ENCODE measurements at regions not wholly inside any gene's neighbourhood (a gene's known extent, or its start where the extent isn't known, plus 50 kb on each side); places are given as distances from the start of the nearest gene placed in this dataset.

GRCh38 chr10:61356354-61356753, 96.8 kb downstream of the TMEM26 start:
- TF ChIP-seq JUND (IDR thresholded peaks at IDR 0.05; ENCODE audit: low read depth), result no peak
- DNase-seq (ENCODE audit: low read depth in 1 of 2, low spot score in 1 of 2), result no peak
- in situ Hi-C loops (cut with HindIII; ENCODE audit: low pct_unique_long_range_greater_than_20kb, low sequenced_read_pairs), result no loop called here

DNA sequence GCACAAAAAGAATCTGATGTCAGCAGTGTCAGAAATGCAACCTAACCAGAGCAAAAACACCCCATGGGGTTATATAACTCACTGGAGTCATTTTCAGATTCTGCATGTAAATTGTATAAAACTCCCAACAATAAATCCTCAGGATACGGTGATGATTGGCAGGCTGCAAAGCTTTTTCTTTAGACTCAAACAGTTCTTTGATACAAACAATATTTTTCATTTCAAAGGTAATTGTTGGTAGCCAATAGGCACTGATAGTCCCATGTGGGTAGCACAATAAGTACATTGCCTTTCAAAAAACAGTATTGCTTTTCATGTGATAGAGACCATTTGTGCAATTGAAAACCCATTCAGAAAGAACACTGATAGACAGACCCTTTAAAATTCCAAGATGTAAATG, 98.0 kb downstream of the TMEM26 start:
- DNase-seq (ENCODE audit: low read depth in 1 of 2, low spot score in 1 of 2), result no peak
- in situ Hi-C loops (cut with HindIII; ENCODE audit: low pct_unique_long_range_greater_than_20kb, low sequenced_read_pairs), result no loop called here
- no peak for TF ChIP-seq JUND (IDR thresholded peaks at IDR 0.05; ENCODE audit: low read depth)

DNA sequence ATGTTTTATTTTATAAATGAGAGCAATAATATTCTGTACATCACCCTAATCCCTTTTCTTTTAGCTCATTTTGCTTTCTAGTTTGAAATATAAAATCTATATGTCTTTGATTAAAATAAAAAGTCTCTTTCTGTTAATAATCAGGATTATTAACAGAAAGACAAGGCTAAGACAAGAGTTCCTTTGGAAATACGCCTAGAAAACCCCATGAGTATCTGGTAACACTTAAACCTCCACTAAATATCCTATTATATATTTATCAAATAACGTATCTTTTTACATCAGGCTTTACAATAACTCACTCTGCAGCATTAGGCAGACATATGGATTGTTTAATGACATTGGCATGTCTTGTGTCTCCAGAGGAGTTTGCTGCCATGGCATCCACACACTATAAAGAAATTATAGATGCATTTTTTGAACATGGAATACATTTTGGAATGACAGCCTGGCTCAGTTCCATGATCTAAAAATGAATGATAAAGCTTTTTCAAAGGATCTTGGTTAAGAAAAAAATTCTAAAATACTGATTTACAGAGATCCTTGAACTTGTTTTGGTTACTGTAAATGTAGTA, 98.7 kb downstream of the TMEM26 start:
- TF ChIP-seq JUND (IDR thresholded peaks at IDR 0.05; ENCODE audit: low read depth), result no peak
- DNase-seq (ENCODE audit: low read depth in 1 of 2, low spot score in 1 of 2), result no peak
- in situ Hi-C loops (cut with HindIII; ENCODE audit: low pct_unique_long_range_greater_than_20kb, low sequenced_read_pairs), result no loop called here

DNA sequence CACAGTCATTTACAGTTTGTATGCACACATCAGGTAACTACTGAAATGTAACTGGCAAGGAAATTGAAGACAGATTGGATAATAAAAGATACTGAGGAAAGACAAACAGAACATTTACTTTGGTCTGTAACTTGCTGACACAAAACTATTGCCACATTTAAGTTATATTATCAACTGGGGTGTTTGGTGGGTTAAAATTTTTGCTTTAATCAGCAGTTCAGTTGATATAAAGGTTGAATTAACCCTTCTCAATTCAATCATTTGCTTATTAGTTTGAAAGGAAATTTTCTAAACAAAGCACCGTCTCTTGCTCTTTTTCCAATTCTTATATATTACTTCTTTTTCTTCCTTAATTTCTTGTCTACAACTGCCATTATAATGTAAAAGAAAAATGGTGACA, 102.4 kb downstream of the TMEM26 start:
- in situ Hi-C loops (cut with HindIII; ENCODE audit: low pct_unique_long_range_greater_than_20kb, low sequenced_read_pairs), result no loop called here
- TF ChIP-seq JUND (IDR thresholded peaks at IDR 0.05; ENCODE audit: low read depth), result no peak
- no peak for DNase-seq (ENCODE audit: low read depth in 1 of 2, low spot score in 1 of 2)

DNA sequence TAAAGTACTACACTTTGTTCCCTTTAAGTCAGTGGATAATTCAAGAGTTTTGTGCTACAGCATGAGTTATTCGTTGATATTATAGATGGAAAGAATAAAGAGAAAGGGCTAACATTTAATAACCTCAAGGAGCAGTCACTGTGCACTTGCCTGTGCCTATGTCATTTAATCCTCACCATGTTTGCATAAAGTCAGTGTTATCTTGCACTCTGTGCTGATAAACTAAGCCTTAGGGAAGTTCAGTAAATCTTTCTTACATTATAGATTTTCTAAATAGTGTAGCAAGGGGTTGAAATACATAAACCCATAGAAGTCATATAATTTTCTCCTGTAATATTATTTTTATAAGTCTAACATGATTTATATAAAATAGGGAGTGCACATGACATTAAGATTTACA, 103.1 kb downstream of the TMEM26 start:
- in situ Hi-C loops (cut with HindIII; ENCODE audit: low pct_unique_long_range_greater_than_20kb, low sequenced_read_pairs), result no loop called here
- no peak for DNase-seq (ENCODE audit: low read depth in 1 of 2, low spot score in 1 of 2)
- no peak for TF ChIP-seq JUND (IDR thresholded peaks at IDR 0.05; ENCODE audit: low read depth)

GRCh38 chr10:61346796-61347413, 106.3 kb downstream of the TMEM26 start:
- TF ChIP-seq JUND (IDR thresholded peaks at IDR 0.05; ENCODE audit: low read depth), result no peak
- DNase-seq (ENCODE audit: low read depth in 1 of 2, low spot score in 1 of 2), result no peak
- in situ Hi-C loops (cut with HindIII; ENCODE audit: low pct_unique_long_range_greater_than_20kb, low sequenced_read_pairs), result no loop called here

DNA sequence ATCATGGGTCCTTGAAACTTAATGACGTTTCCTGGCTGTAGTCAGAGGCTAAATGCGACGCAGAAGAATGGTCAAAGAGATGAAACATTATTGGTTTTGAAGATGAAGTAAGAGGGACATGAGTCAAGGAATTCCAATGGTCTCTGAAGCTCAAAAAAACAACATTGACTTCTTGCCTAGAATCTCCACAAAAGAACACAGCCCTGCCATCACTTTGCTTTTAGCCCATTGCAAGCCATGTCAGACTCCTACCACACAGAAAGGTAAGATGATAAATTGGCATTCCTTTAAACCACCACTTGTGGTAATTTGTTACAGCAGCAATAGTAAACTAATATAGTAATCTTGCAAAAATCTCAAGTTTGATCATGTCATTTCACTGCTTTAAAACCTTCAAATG, 109.4 kb downstream of the TMEM26 start:
- DNase-seq (ENCODE audit: low read depth in 1 of 2, low spot score in 1 of 2), result no peak
- in situ Hi-C loops (cut with HindIII; ENCODE audit: low pct_unique_long_range_greater_than_20kb, low sequenced_read_pairs), result no loop called here
- no peak for TF ChIP-seq JUND (IDR thresholded peaks at IDR 0.05; ENCODE audit: low read depth)

- in situ Hi-C loops (cut with HindIII; ENCODE audit: low pct_unique_long_range_greater_than_20kb, low sequenced_read_pairs), result no loop called here
- no peak for TF ChIP-seq JUND (IDR thresholded peaks at IDR 0.05; ENCODE audit: low read depth)
- DNase-seq (ENCODE audit: low read depth in 1 of 2, low spot score in 1 of 2), result no peak
Observed at GRCh38 chr10:61342858-61343572, 110.2 kb downstream of the TMEM26 start.

GRCh38 chr10:61341008-61341407, 112.2 kb downstream of the TMEM26 start:
- TF ChIP-seq JUND (IDR thresholded peaks at IDR 0.05; ENCODE audit: low read depth), result no peak
- in situ Hi-C loops (cut with HindIII; ENCODE audit: low pct_unique_long_range_greater_than_20kb, low sequenced_read_pairs), result no loop called here

GRCh38 chr10:61338146-61338545, 115.0 kb downstream of the TMEM26 start:
- no peak for DNase-seq (ENCODE audit: low read depth in 1 of 2, low spot score in 1 of 2)
- in situ Hi-C loops (cut with HindIII; ENCODE audit: low pct_unique_long_range_greater_than_20kb, low sequenced_read_pairs), result no loop called here
- TF ChIP-seq JUND (IDR thresholded peaks at IDR 0.05; ENCODE audit: low read depth), result no peak

More at GRCh38 chr10:61341008-61341407, 112.2 kb downstream of the TMEM26 start:
- no peak for DNase-seq (ENCODE audit: low read depth in 1 of 2, low spot score in 1 of 2)

GRCh38 chr10:61337741-61338140, 115.4 kb downstream of the TMEM26 start:
- TF ChIP-seq JUND (IDR thresholded peaks at IDR 0.05; ENCODE audit: low read depth), result no peak
- no peak for DNase-seq (ENCODE audit: low read depth in 1 of 2, low spot score in 1 of 2)
- in situ Hi-C loops (cut with HindIII; ENCODE audit: low pct_unique_long_range_greater_than_20kb, low sequenced_read_pairs), result no loop called here

- in situ Hi-C loops (cut with HindIII; ENCODE audit: low pct_unique_long_range_greater_than_20kb, low sequenced_read_pairs), result no loop called here
- TF ChIP-seq JUND (IDR thresholded peaks at IDR 0.05; ENCODE audit: low read depth), result no peak
- DNase-seq (ENCODE audit: low read depth in 1 of 2, low spot score in 1 of 2), result no peak
Observed at GRCh38 chr10:61336831-61337230, 116.3 kb downstream of the TMEM26 start.

DNA sequence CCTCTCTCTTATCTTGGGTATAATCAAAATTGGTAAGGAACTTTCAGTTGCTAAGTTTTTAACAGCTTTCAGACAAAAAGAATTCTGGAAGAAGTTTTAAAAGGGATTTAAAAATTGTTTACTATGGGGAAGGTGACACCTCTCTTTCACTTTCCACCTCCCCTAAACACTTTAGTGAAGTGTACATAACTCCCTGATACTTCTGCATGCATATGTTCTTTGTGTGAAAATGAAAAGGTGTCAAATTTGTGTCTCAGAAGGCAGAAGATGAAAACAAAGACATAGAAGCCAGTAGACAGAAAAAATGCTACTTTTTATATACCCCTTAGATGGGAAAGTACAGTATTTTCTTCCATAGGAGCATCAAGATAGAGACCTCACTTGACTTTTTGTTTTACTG, 117.8 kb downstream of the TMEM26 start:
- DNase-seq (ENCODE audit: low read depth in 1 of 2, low spot score in 1 of 2), result no peak
- in situ Hi-C loops (cut with HindIII; ENCODE audit: low pct_unique_long_range_greater_than_20kb, low sequenced_read_pairs), result no loop called here
- TF ChIP-seq JUND (IDR thresholded peaks at IDR 0.05; ENCODE audit: low read depth), result no peak

All from T47D (cell line).